CD4-positive, alpha-beta T cell (primary cell): ENCODE measurements at regions not wholly inside any gene's neighbourhood (a gene's known extent, or its start where the extent isn't known, plus 50 kb on each side); places are given as distances from the start of the nearest gene placed in this dataset.

Source experiments
- ATAC-seq: fragments of 200-7000 bp; cut with Tn5 transposase; one replicate; pipeline ENCODE4 v1.10.0; 2022; ENCODE audit warnings: mild to moderate bottlenecking; ENCODE audit not compliant: poor library complexity
- CTCF ChIA-PET: fragments of 350-600 bp; sonication (Branson Sonifier 250); formaldehyde crosslinking; loops from one replicate; lab custom pipeline; 2021; ENCODE audit warnings: antibody characterized with exemption, inconsistent platforms; lab: Charles Lee
- POLR2A ChIA-PET: fragments of 350-600 bp; sonication (Branson Sonifier 250); formaldehyde crosslinking; loops from one replicate; lab custom pipeline; 2021; ENCODE audit warnings: antibody characterized with exemption, inconsistent platforms; lab: Charles Lee
- DNase-seq, 14 experiments: peaks; one replicate each; pipeline ENCODE4 v3.0.0-alpha.2; 2013 to 2020; ENCODE audit warnings: mixed read lengths in 2 of 14
- H3K27ac ChIP-seq, 2 donors: one replicate each; pipeline versions ENCODE4 v1.5.1 to v1.7.0; 2013; ENCODE audit warnings: low read length in 2 of 2, low read depth in 1 of 2, mild to moderate bottlenecking in 1 of 2
- H3K27me3 ChIP-seq, 2 experiments: 1 replicate in 1 of 2; 2 replicates in 1 of 2; pipeline versions ENCODE4 v1.6.1 to v1.7.0; 2013; ENCODE audit warnings: low read length in 2 of 2, control low read depth in 1 of 2, mild to moderate bottlenecking in 1 of 2, moderate library complexity in 1 of 2; ENCODE audit not compliant: insufficient read depth in 2 of 2, control insufficient read depth in 1 of 2
- H3K36me3 ChIP-seq: one replicate; pipeline ENCODE4 v1.6.1; 2013; ENCODE audit warnings: low read length, control low read depth; ENCODE audit not compliant: insufficient read depth
- H3K4me1 ChIP-seq: one replicate; pipeline ENCODE4 v1.6.1; 2013; ENCODE audit warnings: low read length, control low read depth; ENCODE audit not compliant: insufficient read depth
- H3K4me3 ChIP-seq: one replicate; pipeline ENCODE4 v1.5.1; 2013; ENCODE audit warnings: mild to moderate bottlenecking, low read length, moderate library complexity
- H3K9me3 ChIP-seq, 2 experiments: 1 replicate in 1 of 2; 2 replicates in 1 of 2; pipeline versions ENCODE4 v1.6.1 to v1.7.0; 2013; ENCODE audit warnings: low read length in 2 of 2, mild to moderate bottlenecking in 2 of 2, control low read depth in 1 of 2, moderate library complexity in 1 of 2; ENCODE audit not compliant: control insufficient read depth in 1 of 2, insufficient read depth in 1 of 2
- H3K27ac Mint-ChIP-seq: one replicate; pipeline ENCODE4 v1.8.0; 2020; ENCODE audit warnings: mixed read lengths
- H3K27me3 Mint-ChIP-seq: one replicate; pipeline ENCODE4 v1.8.0; 2021; ENCODE audit warnings: mixed read lengths
- H3K36me3 Mint-ChIP-seq: one replicate; pipeline ENCODE4 v1.8.0; 2021; ENCODE audit warnings: low read depth, mixed read lengths
- H3K4me1 Mint-ChIP-seq: one replicate; pipeline ENCODE4 v1.8.0; 2021; ENCODE audit warnings: low read depth, mixed read lengths
- H3K4me3 Mint-ChIP-seq: one replicate; pipeline ENCODE4 v1.8.0; 2020; ENCODE audit warnings: mild to moderate bottlenecking, mixed read lengths
- H3K9me3 Mint-ChIP-seq: one replicate; pipeline ENCODE4 v1.8.0; 2020; ENCODE audit warnings: mixed read lengths
- CTCF ChIP-seq: fragments of 200-600 bp; IDR thresholded peaks from one replicate; pipeline ENCODE4 v1.8.0; 2022; ENCODE audit warnings: antibody characterized with exemption, mild to moderate bottlenecking
- intact Hi-C, 2 experiments: fragments of 100-400 bp; cut with DNase I in 1 of 2; cut with micrococcal nuclease in 1 of 2; formaldehyde crosslinking; loops; one replicate each; pipeline versions ENCODE4 v1.15.1 to v1.9.0; 2023 to 2025; cut with DNase I, micrococcal nuclease

GRCh38 chr17:14933676-14934075, 331.4 kb downstream of the PMP22 start:
- Histone ChIP-seq H3K27ac (no peak overlapping the region), H3K9me3 (no peaks in the 10 kb centered on the region), H3K4me1 (no peaks in the 10 kb centered on the region), H3K27me3 (peaks cover 0 to 5% of the 10 kb centered on the region in 2 experiments), H3K36me3 (no peaks in the 10 kb centered on the region), H3K4me3 (no peak overlapping the region)
- ATAC-seq = no peak
- no peak for DNase-seq
- intact Hi-C loops = no loop called here
- H3K27me3 Mint-ChIP-seq = peaks cover 3% of the 10 kb centered on the region
- H3K27ac Mint-ChIP-seq = no peak overlapping the region
- POLR2A ChIA-PET = no interaction called here
- H3K36me3 Mint-ChIP-seq = no peaks in the 10 kb centered on the region
- H3K4me1 Mint-ChIP-seq = no peaks in the 10 kb centered on the region
- CTCF ChIA-PET = no interaction called here
- no peak for TF ChIP-seq CTCF
- no peaks in the 10 kb centered on the region for H3K9me3 Mint-ChIP-seq
- H3K4me3 Mint-ChIP-seq = no peak overlapping the region

GRCh38 chr17:14926526-14927122, 338.5 kb downstream of the PMP22 start:
- no peak for ATAC-seq
- CTCF ChIA-PET = interaction anchor here (0.6 to 1.6 kb wide), 6 partner anchors 10 to 1588 kb away, joined by 3 to 5 read pairs (median 4); no protein-coding TSS in a partner anchor
- TF ChIP-seq CTCF = peak; percentile 85

GRCh38 chr17:14926073-14926472, 339.1 kb downstream of the PMP22 start:
- Mint-ChIP-seq H3K4me1 (no peaks in the 10 kb centered on the region), H3K27me3 (peaks cover 22% of the 10 kb centered on the region), H3K4me3 (no peak overlapping the region), H3K27ac (no peak overlapping the region), H3K9me3 (no peaks in the 10 kb centered on the region), H3K36me3 (no peaks in the 10 kb centered on the region)
- intact Hi-C loops = loop anchor here (1.0 to 5.0 kb wide), 6 partner anchors 624 to 1896 kb away; partner anchors contain the start of gene HS3ST3B1 (in 1 of the 2)
- H3K27me3 ChIP-seq = peaks cover 5 to 10% of the 10 kb centered on the region in 2 experiments
- no peaks in the 10 kb centered on the region for H3K36me3 ChIP-seq
- no peak for DNase-seq
- CTCF ChIA-PET = interaction anchor here (0.6 to 1.6 kb wide), 6 partner anchors 9 to 1588 kb away, joined by 3 to 5 read pairs (median 4); no protein-coding TSS in a partner anchor
- no peak overlapping the region for H3K27ac ChIP-seq
- TF ChIP-seq CTCF = no peak
- no peak overlapping the region for H3K4me3 ChIP-seq
- ATAC-seq = no peak
- POLR2A ChIA-PET = no interaction called here
- no peaks in the 10 kb centered on the region for H3K9me3 ChIP-seq
- no peaks in the 10 kb centered on the region for H3K4me1 ChIP-seq

More at GRCh38 chr17:14926526-14927122, 338.5 kb downstream of the PMP22 start:
- DNase-seq = peak in 13 of 14 experiments; percentile 20 to 82 (median 42)
- no peaks in the 10 kb centered on the region for H3K36me3 ChIP-seq
- no peak overlapping the region for H3K27ac ChIP-seq
- Mint-ChIP-seq H3K27ac (no peak overlapping the region), H3K36me3 (no peaks in the 10 kb centered on the region), H3K4me3 (no peak overlapping the region), H3K4me1 (no peaks in the 10 kb centered on the region), H3K27me3 (peaks cover 22% of the 10 kb centered on the region), H3K9me3 (no peaks in the 10 kb centered on the region)
- H3K9me3 ChIP-seq = no peaks in the 10 kb centered on the region
- H3K27me3 ChIP-seq = peaks cover 5 to 10% of the 10 kb centered on the region in 2 experiments
- H3K4me3 ChIP-seq = no peak overlapping the region
- intact Hi-C loops = loop anchor here (1.0 to 5.0 kb wide), 6 partner anchors 624 to 1896 kb away; partner anchors contain the start of gene HS3ST3B1 (in 1 of the 2)
- POLR2A ChIA-PET = interaction anchor here (0.6 kb wide), 1 partner anchor 1897 kb away, joined by 3 read pairs; no protein-coding TSS in a partner anchor
- no peaks in the 10 kb centered on the region for H3K4me1 ChIP-seq
